Panc1 (cell line): ENCODE measurements at regions not wholly inside any gene's neighbourhood (a gene's known extent, or its start where the extent isn't known, plus 50 kb on each side); places are given as distances from the start of the nearest gene placed in this dataset.

Experiments used
- ATAC-seq: fragments of 200-7000 bp; cut with Tn5 transposase; 2 replicates; pipeline ENCODE4 v1.9.1; 2020; ENCODE audit warnings: mild to moderate bottlenecking, moderate library complexity
- BruUV-seq: library from RNA; stranded (reverse); fragments of 400-500 nt; replicated peaks from 2 replicates; lab custom pipeline; 2021; lab: Mats Ljungman, UMichigan
- CTCF ChIA-PET: fragments of 300-600 bp; sonication (Branson Sonifier 250); formaldehyde crosslinking; loops from one replicate; lab custom pipeline; 2022; ENCODE audit warnings: antibody characterized with exemption; lab: Charles Lee
- POLR2A ChIA-PET: fragments of 300-600 bp; sonication (Branson Sonifier 250); formaldehyde crosslinking; loops from one replicate; lab custom pipeline; 2022; ENCODE audit warnings: antibody characterized with exemption; lab: Charles Lee
- DNase-seq: peaks from one replicate; pipeline ENCODE4 v3.0.0-alpha.2; 2010; ENCODE audit warnings: low read depth, low spot score
- H3K27ac ChIP-seq: 2 replicates; pipeline ENCODE4 v1.5.1; 2011; ENCODE audit warnings: mild to moderate bottlenecking, low read length, inconsistent platforms
- H3K27me3 ChIP-seq: fragments of 200-500 bp; sonication (Bioruptor generic); 2 replicates; pipeline ENCODE4 v1.6.0; 2014; ENCODE audit warnings: low read length, inconsistent platforms; ENCODE audit not compliant: control insufficient read depth, insufficient read depth
- H3K36me3 ChIP-seq: fragments of 200-500 bp; sonication (Bioruptor generic); 2 replicates; pipeline ENCODE4 v1.5.1; 2014; ENCODE audit warnings: inconsistent platforms, mild to moderate bottlenecking, low read length, moderate library complexity; ENCODE audit not compliant: control insufficient read depth, insufficient read depth
- H3K4me1 ChIP-seq: 2 replicates; pipeline ENCODE4 v1.5.1; 2011; ENCODE audit warnings: inconsistent platforms, mild to moderate bottlenecking, low read length, moderate library complexity; ENCODE audit not compliant: control insufficient read depth, insufficient read depth
- H3K4me3 ChIP-seq, 2 experiments: 2 replicates each; pipeline ENCODE4 v1.5.1; 2011 to 2012; ENCODE audit warnings: low read depth in 2 of 2, low read length in 2 of 2, mild to moderate bottlenecking in 2 of 2, inconsistent platforms in 1 of 2, moderate library complexity in 1 of 2
- H3K9me3 ChIP-seq: fragments of 200-500 bp; sonication (Bioruptor generic); 2 replicates; pipeline ENCODE4 v1.5.1; 2014; ENCODE audit warnings: low read depth, mild to moderate bottlenecking, inconsistent platforms, low read length, moderate library complexity; ENCODE audit not compliant: control insufficient read depth, insufficient read depth
- CTCF ChIP-seq: fragments of 450-650 bp; IDR thresholded peaks from 2 replicates; pipeline ENCODE4 v1.5.1; 2017; ENCODE audit warnings: mild to moderate bottlenecking
- POLR2AphosphoS5 ChIP-seq: IDR thresholded peaks from 2 replicates; pipeline ENCODE4 v1.6.1; 2012; ENCODE audit warnings: mild to moderate bottlenecking, low read depth, low read length, moderate library complexity
- REST ChIP-seq, 2 experiments: IDR thresholded peaks; 2 replicates each; pipeline ENCODE4 v1.6.1; 2011 to 2012; ENCODE audit warnings: low read depth in 2 of 2, control low read depth in 1 of 2, low read length in 1 of 2, mild to moderate bottlenecking in 1 of 2, moderate library complexity in 1 of 2; ENCODE audit not compliant: insufficient read depth in 1 of 2
- SIN3A ChIP-seq: IDR thresholded peaks from 2 replicates; pipeline ENCODE4 v1.6.1; 2012; ENCODE audit warnings: low read depth, mild to moderate bottlenecking, low read length, moderate library complexity, borderline replicate concordance; ENCODE audit not compliant: insufficient read depth
- TCF7L2 ChIP-seq: IDR thresholded peaks from 2 replicates; pipeline ENCODE4 v1.6.1; 2011; ENCODE audit warnings: mild to moderate bottlenecking, low read depth, low read length, inconsistent platforms
- in situ Hi-C: cut with HindIII; loops from 2 replicates; pipeline ENCODE4 v1.10.0; 2016; ENCODE audit warnings: low sequenced_read_pairs, low pct_unique_long_range_greater_than_20kb
- intact Hi-C: fragments of 100-400 bp; cut with micrococcal nuclease; formaldehyde crosslinking; loops from one replicate; pipeline ENCODE4 v1.10.0; 2022; ENCODE audit not compliant: unreplicated experiment

GRCh38 chr7:28891192-28891875, 66.8 kb downstream of the TRIL start:
- intact Hi-C loops, result no loop called here
- ATAC-seq (no peak), DNase-seq (no peak)
- Histone ChIP-seq H3K27ac (no peak overlapping the region), H3K4me1 (no peaks in the 10 kb centered on the region), H3K27me3 (peaks cover 15% of the 10 kb centered on the region), H3K4me3 (no peak overlapping the region), H3K36me3 (no peaks in the 10 kb centered on the region), H3K9me3 (no peaks in the 10 kb centered on the region)
- TF ChIP-seq POLR2AphosphoS5 (no peak), TCF7L2 (no peak), CTCF (no peak), REST (IDR thresholded peaks at IDR 0.05; ENCODE audit: insufficient read depth in 1 of 2, low read depth in 2 of 2, low read length in 1 of 2) (no peak), SIN3A (no peak)
- POLR2A ChIA-PET, result no interaction called here
- CTCF ChIA-PET, result no interaction called here
- in situ Hi-C loops, result no loop called here
- BruUV-seq, result no TSS peak

- DNase-seq, result no peak
- Histone ChIP-seq H3K4me3 (no peak overlapping the region), H3K9me3 (no peaks in the 10 kb centered on the region), H3K27ac (no peak overlapping the region), H3K4me1 (no peaks in the 10 kb centered on the region), H3K27me3 (peaks cover 16% of the 10 kb centered on the region), H3K36me3 (no peaks in the 10 kb centered on the region)
- no TSS peak for BruUV-seq
- ChIA-PET POLR2A (no interaction called here), CTCF (interaction anchor here (0.6 kb wide), 1 partner anchor 525 kb away, joined by 4 read pairs; no protein-coding TSS in a partner anchor)
- intact Hi-C loops, result no loop called here
- TF ChIP-seq SIN3A (no peak), REST (IDR thresholded peaks at IDR 0.05; ENCODE audit: insufficient read depth in 1 of 2, low read depth in 2 of 2, low read length in 1 of 2) (no peak)
- in situ Hi-C loops, result no loop called here
- ATAC-seq, result no peak
Measured at GRCh38 chr7:28890137-28890536, 68.0 kb downstream of the TRIL start.
